HS-27A (cell line): ENCODE measurements at regions not wholly inside any gene's neighbourhood (a gene's known extent, or its start where the extent isn't known, plus 50 kb on each side); places are given as distances from the start of the nearest gene placed in this dataset.
"Not testable (repeated sequence)": the region's sequence is repeated elsewhere in the genome, so short reads cannot be mapped to it uniquely, and the experiment has no call there.

Experiments
- DNase-seq: peaks from one replicate; pipeline ENCODE4 v3.0.0-alpha.2; 2012; ENCODE audit warnings: low read depth, missing footprints

DNA sequence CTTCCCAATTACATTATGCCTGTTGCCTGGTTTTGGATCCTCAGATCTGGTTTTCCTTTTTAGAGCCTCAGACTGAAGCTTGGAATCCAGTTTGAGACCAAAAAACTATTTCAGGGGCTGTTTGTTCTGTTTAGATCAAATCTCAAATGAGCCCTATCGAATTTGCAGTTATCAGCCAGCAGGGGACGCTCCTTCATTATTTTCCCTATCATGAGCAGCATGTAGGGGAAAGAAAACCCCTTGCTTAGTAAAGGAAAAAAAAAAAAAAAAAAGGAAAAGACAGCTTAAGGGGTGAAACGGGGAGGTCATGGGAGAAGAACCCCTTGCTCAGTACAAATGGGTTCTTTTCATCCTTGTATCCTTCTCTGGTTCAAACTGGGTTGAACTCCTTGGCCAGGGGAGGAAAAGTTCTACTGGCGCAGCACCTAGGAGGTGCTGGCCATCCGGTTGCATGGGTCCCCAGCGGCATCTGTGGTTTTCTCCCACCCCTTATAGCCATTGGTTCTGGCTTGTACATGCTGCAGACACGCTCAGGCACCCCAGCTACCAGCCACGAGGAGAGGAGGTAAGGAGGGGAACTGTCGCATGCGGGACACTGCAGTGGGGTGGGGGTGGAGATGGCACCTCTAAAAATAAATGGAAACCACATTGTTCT is 1375.1 kb upstream of the ALCAM start:
- peak; percentile 34 for DNase-seq

DNA sequence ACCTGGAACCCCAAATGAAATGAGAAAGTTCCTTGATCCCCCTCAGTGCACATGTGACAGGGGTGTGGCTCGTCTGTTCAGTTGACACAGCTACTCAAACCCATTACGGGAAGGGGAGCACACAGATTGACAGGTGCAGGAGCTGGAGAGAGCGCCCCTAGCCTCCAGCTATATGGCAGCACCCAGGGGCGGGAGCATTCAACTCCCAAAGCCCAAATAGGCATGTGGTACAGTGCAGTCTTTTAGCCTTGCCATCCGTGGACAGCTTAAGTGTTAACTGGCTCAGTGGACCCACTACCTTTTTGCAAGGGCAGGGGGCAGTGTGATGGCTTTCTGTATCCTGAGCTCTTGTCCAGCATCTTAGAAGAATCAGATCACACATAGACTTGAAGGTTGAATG is 1374.2 kb upstream of the ALCAM start:
- no peak for DNase-seq

DNA sequence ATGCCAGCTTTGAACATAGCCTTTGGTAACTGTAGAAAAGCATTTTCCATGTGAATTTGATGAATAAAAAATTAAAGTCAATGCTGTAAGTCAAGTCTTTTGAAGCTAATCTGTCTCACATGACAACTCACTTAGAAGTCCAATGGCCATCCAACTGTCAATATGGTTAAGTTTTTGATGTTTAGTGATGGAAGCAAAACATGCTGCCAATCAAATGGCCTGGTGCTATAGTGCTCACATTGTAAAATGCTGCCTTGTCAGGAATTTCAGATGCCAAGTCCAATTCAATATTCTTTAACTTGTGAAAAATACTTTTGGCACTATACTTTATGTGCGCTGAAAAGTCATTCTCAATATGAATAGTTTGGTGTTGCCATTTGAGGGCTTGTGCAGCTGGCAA is 1361.8 kb upstream of the ALCAM start:
- DNase-seq = no peak

DNA sequence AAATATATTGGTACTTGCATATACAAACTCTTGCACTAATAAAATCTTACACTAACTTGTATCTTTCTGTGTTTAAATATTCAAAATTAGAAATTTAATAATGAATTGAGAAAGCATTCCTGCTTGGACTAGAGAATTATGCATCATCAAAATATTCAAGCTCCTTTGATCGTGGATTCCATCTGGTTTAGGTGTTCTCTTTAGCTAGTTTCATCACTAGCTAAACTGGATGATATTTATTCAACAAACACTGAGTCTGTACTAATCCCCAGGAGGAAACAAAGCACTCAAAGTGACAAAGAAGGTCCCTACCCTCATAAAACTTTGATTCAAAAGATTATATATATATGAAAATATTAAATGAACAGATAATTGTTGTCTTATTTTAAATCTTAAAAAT is 1360.9 kb upstream of the ALCAM start:
- DNase-seq = no peak

DNA sequence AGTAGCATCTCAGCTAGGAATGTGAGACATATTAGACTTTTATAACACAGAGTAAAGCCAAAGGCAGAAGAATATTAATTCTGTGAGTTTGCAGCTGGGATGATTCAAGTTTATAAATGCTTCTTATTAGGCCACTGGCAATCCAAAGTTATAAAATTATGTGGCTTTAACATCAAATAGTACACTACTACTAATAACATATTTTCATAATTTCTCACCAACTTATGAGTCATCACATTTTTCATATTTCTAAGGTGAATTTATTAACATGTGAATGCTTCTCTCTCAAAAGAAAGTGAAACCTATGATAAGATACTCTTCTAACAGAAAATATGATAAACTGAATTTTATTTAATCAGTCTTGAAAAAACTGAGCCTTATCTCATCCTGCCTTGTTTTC is 1348.2 kb upstream of the ALCAM start:
- no peak for DNase-seq

DNA sequence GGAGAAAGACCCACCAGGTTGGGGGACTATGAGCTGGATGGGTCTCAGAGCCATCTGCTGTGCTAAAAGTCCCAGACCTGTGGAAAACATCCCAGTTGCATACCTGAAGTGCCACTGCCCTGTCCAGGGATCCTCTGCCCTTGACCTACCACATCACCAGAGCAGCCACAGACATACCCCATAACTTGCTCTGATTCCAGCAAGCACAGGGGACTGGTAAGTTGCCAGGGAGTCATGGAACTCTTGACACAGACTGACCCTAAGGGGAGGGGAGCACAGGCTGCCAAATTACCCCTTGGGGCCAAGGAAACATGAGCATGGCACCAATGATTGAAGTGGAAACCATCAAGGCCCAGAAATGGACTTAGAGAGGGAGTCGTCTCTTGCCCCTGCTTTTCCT is 1335.1 kb upstream of the ALCAM start:
- no peak for DNase-seq

DNA sequence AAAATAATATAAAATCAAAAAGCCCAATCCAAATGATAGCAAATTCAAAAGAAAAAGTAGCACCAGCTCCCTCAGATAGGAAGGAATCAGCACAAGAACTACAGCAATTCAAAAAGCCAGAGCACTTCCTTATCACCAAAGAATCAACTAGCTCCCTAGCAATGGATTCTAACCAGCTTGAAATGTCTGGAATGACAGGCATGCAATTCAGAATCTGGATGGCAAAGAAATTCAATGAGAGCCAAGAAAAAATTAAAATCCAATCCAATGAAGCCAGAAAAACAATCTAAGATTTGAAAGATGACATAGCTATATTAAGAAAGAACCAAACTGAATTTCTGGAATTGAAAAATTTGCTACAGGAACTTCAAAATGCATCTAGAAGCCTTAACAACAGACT is 1334.4 kb upstream of the ALCAM start:
- DNase-seq = no peak

DNA sequence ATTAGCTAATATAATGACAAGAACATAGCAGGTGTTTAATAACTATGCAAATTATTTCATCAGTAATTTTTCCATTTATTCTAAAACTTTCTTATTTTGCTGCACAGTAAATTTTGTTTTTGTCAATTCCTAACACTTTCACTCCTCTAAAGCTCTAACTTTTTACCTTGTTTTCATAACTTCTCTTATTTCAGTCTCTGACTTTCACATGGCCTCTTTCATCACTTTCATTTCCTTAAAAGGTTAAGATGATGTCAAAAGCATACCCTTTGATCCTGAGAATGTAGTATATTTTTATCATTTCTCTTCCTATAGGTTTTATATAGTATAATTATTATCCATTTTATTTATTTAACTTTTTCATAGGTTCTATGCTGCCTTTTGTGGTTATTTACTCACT is 1325.8 kb upstream of the ALCAM start:
- no peak for DNase-seq

DNA sequence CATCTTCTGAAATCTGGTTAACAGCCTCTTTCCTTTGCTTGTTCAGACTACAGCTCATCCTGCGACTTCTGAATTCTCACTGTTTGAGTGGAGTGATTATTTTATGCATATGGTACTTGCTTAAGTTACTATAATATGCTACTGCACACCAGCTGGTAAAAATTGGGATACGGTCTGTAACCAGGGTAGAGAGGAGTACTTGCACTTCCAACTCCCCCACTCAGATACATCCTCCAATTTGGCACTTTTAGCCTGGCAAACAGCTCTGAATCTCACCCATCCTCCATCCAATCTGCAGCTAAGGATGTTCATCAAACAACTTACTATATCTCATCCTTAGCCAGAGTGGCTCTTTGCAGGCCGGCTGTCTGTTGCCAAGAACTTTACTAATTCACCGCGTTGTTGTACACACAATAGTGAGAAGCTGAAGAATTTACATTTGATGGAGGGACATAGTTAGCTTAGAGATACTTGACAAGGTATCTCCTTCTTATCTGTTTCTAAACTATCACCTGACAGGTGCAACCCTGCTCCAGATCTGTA is 1323.6 kb upstream of the ALCAM start:
- DNase-seq = not testable (repeated sequence)

DNA sequence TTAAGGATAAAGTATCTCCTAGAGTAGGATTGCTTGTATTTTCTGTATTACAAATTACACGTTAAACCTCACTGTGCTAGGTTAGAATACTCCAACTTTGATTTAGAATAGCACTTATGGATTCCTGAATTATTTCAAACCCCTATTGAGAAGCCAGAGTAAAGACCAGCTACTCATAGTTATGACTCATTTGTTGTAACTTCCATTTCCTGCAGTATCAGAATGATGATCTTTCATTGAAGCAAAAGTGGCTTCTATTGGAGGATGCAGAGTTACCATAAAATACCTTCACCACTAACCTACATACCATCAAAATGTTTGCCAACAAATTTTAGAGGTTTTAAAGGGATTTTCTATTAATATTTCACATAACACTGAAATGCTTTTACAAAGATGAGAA is 1322.7 kb upstream of the ALCAM start:
- no peak for DNase-seq

DNA sequence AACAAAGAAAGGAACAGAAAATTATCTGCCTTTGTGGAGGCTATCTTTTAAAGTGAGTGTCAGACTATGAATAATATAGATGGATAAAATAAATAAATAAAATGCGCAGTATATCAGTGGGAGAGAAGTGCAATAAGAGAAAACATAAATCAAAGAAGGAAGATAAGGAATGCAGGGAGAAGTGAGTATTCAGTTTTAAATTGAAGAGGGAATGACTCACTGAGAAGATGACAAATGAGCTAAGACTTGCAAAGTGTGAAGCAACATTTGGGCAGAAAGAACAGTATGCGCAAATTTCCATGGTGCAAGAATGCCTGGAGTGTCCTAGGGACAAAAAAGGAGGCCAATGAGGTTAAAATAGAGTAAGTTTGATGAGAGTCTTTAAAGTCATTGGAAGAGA is 1300.1 kb upstream of the ALCAM start:
- DNase-seq = no peak

DNA sequence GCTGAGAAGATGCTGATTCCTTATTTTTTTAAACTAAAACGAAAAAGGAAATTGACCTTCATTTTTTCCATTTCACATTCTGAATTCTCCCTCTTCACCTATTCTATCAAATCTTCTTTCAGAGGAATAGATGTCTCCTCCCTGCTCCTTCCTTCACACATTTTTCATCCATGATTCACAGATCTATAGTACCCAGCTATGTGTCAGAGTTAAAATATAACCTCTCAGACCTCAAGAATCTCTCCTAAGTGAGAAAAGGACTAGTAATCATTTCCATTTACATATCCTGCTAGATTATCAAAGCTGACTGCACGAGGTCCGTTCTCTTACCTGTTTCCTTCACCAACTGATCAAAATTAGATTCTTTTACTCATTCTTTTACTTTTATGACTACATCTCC is 1297.6 kb upstream of the ALCAM start:
- peak; percentile 47 for DNase-seq

DNA sequence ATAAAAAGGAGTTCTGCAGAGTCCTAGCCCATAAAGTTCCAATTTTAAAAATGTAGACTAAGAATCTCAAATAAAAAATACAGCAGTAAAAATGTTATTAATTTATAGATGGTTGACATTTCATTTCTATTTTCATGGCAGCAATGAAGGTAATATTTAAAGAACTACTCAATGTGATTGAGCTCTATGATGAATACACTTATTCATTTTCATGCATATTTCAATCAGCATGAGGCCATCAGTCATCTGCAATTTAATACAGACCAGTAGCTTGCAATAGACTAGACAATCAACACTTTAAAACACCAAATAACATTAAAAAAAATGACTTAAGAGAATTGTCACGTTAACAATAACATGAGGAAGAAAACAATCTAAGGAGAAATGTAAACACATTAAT is 1295.8 kb upstream of the ALCAM start:
- no peak for DNase-seq

DNA sequence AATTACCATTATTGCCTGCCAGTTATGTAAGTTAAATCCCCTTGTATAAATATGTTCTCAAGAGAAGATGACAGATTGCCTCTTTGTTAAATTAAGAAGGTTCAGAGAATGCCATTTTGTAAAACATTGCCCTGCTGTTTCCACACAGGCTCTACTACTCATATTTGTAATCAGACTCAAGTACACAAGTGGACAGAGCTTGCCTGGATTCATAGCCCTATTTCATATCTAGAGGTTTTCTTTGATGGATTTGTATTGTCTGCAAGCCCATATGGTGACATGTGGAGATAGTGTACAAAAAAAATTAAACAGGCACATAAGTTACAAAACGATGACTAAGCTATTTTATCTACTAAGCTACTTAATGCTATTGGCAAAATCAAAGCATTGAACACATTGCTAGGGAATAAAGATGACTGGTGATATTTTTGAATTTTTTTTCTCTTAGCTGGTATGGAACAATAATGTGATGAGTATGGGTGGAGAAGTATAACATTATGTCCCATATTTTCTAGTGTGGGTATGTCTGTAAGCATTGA is 1286.6 kb upstream of the ALCAM start:
- no peak for DNase-seq

DNA sequence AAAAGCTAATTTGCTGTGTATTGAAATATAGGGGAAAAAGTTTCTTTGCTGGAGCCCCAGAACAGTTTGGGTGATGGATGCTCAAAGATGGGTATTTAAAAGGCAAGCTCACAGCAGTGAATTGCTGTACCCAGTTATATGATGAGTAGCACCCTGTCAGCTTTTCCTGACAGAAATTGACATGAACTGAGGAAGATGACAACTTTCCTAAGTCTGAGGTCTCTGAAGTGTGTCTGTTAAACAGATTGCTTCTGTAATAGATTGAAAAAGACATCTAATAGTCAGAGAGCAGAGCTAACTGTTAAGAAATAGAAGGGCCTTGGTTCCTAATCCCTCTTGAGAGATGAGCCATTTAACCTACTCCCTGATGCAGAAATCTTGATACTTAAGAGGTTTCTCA is 1278.0 kb upstream of the ALCAM start:
- no peak for DNase-seq

DNA sequence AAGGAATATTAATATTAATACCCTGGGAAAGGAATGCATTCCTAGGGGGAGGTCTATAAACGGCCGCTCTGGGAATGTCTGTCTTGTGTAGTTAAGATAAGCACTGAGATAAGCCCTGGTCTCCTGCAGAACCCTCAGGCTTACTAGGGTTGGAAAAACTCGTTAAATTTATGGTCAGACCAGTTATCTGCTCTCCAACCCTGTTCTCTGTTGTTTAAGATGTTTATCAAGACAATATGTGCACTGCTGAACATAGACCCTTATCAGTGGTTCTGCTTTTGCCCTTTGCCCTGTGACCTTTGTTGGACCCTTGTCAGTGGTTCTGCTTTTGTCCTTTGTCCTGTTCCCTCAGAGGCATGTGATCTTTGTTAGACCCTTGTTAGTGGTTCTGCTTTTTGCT is 1276.7 kb upstream of the ALCAM start:
- not testable (repeated sequence) for DNase-seq

DNA sequence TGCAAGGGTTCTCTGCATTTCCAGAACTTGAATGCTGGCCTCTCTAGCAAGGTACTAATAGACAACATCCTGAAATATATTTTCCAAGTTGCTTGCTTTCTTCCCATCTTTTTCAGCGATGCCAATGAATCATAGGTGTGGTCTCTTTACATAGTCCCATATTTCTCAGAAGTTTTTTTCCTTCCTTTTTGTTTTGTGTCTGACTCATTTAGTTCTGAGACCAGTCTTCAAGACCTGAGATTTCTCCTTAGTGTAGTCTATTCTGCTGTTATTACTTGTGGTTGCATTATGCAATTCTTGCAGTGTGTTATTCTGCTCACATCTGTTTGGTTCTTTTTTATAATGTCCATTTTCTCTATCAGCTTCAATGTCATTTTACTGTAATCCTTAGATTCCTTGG is 1265.0 kb upstream of the ALCAM start:
- no peak for DNase-seq

DNA sequence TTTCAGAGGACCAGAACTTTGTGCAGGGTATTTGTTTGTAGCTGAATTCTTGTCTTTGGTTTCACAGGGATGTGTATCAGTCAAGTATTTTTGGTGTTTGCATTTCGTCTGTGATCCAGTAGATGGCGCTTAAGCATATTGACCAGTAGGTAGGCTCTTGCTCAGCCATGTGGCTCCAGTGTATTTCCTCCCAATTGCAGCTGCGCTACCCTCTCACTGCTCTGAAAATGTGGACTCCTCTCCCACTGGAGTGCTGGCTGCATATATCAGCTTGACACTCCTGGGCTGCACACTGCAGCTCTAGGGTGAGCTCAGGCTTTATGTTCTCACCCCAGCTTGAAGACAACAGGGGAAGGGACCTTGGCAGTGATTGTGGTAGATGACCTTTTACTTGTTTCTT is 1264.3 kb upstream of the ALCAM start:
- peak; percentile 15 for DNase-seq

DNA sequence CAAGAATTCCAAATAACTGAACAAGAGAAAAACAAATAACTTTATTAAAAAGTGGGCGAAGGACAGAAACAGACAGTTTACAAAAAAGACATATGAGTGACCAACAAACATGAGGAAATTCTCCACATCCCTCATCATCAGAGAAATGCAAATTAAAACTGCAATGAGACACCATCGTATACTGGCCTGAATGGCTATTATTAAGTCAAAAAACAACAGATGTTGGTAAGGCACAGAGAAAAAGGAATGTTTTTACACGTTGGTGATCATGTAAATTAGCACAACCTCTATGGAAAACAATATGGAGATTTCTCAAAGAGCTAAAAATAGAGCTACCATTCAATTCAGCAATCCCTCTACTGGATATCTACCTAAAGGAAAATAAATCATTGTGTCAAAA is 1260.4 kb upstream of the ALCAM start:
- DNase-seq = no peak

DNA sequence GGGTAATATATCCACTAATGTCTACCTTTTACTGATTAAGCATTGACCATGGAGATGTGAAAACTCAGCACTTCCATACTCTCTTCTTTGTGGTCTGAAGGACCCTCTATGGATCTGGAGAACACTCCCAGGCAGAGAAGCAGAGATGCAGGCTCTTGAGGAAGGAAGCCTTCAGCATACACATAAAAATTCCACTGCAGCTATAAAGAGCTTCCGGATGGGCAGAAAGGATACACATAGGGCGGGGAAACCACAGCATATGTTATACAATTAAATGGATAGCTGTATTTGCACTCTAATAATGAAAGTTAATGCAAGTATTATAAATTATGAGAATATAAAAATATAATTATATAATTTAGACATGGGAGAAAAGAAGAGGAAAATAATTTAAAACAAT is 1258.2 kb upstream of the ALCAM start:
- DNase-seq = no peak

DNA sequence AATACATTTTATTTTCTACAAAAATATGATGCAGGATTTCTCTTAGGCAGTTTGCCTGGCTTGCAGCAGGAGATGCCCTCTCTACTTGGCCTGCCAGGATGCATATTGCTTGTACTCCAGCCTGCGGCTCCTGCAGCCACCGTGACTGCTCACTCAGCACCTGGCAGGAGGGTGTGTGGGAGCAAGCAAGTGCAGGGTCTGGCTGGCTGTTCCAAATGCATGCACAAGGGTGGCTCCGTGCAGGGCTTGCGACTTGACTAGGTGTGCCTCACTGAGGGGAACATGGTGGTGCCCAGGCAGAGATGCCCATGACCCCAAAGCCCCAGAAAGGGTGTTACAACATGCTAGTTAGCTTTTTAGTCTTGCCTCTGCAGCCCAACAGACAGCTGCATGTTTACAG is 1240.2 kb upstream of the ALCAM start:
- no peak for DNase-seq

DNA sequence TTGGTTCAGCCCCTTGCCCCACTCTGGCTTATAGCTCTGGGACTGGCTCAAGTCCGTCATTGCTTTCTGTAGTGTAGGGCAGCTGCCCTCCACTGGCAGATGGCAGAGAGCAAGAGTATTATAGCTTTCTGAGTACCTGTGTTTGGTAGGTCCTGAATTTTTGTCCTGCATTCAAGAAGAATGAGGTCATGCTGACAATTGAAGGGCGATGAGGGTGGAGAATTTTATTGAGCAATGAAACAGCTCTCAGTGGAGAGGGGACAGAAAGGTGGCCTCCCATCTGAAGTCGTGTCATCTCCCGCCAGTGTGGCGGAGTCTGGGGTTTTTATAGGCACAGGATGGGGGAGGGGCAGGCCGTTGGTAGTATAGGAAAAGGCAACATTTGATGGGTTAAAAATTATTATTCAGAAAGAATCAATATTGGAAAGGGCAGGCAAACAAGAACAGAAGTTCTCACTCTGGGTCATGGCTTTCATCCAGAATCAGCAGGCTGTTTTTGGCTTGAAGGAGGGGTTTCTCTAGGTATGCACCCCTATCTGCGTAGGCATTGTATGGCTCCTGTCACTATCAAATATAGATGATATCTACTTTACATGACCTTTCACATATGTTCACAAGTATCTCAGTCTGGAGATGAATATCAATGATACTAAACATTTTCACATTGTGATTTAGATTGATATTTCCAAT is 1239.7 kb upstream of the ALCAM start:
- DNase-seq = no peak

DNA sequence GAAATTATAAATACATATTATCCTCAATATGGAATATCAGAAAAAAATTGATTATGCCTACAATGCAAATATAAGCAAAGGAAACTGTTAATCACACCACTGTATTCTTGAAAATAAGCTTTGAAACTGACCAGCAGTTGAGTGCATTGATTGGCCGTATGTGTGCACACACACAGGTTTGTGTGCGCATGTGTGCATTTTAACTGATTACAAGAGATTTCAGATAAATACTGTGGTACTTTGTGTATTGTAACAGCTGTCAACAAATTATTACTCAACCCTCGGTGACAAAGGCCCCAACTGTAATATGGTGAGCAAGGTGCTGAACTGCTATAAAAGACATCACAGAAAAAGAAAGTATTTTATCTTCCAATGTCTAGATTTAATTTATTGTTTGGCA is 1238.9 kb upstream of the ALCAM start:
- no peak for DNase-seq
